Panc1 (cell line): ENCODE measurements at regions not wholly inside any gene's neighbourhood (a gene's known extent, or its start where the extent isn't known, plus 50 kb on each side); places are given as distances from the start of the nearest gene placed in this dataset.

Source experiments
- ATAC-seq: fragments of 200-7000 bp; cut with Tn5 transposase; 2 replicates; pipeline ENCODE4 v1.9.1; 2020; ENCODE audit warnings: mild to moderate bottlenecking, moderate library complexity
- BruUV-seq: library from RNA; stranded (reverse); fragments of 400-500 nt; replicated peaks from 2 replicates; lab custom pipeline; 2021; lab: Mats Ljungman, UMichigan
- CTCF ChIA-PET: fragments of 300-600 bp; sonication (Branson Sonifier 250); formaldehyde crosslinking; loops from one replicate; lab custom pipeline; 2022; ENCODE audit warnings: antibody characterized with exemption; lab: Charles Lee
- POLR2A ChIA-PET: fragments of 300-600 bp; sonication (Branson Sonifier 250); formaldehyde crosslinking; loops from one replicate; lab custom pipeline; 2022; ENCODE audit warnings: antibody characterized with exemption; lab: Charles Lee
- DNase-seq: peaks from one replicate; pipeline ENCODE4 v3.0.0-alpha.2; 2010; ENCODE audit warnings: low read depth, low spot score
- H3K27ac ChIP-seq: 2 replicates; pipeline ENCODE4 v1.5.1; 2011; ENCODE audit warnings: mild to moderate bottlenecking, low read length, inconsistent platforms
- H3K27me3 ChIP-seq: fragments of 200-500 bp; sonication (Bioruptor generic); 2 replicates; pipeline ENCODE4 v1.6.0; 2014; ENCODE audit warnings: low read length, inconsistent platforms; ENCODE audit not compliant: control insufficient read depth, insufficient read depth
- H3K36me3 ChIP-seq: fragments of 200-500 bp; sonication (Bioruptor generic); 2 replicates; pipeline ENCODE4 v1.5.1; 2014; ENCODE audit warnings: inconsistent platforms, mild to moderate bottlenecking, low read length, moderate library complexity; ENCODE audit not compliant: control insufficient read depth, insufficient read depth
- H3K4me1 ChIP-seq: 2 replicates; pipeline ENCODE4 v1.5.1; 2011; ENCODE audit warnings: inconsistent platforms, mild to moderate bottlenecking, low read length, moderate library complexity; ENCODE audit not compliant: control insufficient read depth, insufficient read depth
- H3K4me3 ChIP-seq, 2 experiments: 2 replicates each; pipeline ENCODE4 v1.5.1; 2011 to 2012; ENCODE audit warnings: low read depth in 2 of 2, low read length in 2 of 2, mild to moderate bottlenecking in 2 of 2, inconsistent platforms in 1 of 2, moderate library complexity in 1 of 2
- H3K9me3 ChIP-seq: fragments of 200-500 bp; sonication (Bioruptor generic); 2 replicates; pipeline ENCODE4 v1.5.1; 2014; ENCODE audit warnings: low read depth, mild to moderate bottlenecking, inconsistent platforms, low read length, moderate library complexity; ENCODE audit not compliant: control insufficient read depth, insufficient read depth
- CTCF ChIP-seq: fragments of 450-650 bp; IDR thresholded peaks from 2 replicates; pipeline ENCODE4 v1.5.1; 2017; ENCODE audit warnings: mild to moderate bottlenecking
- POLR2AphosphoS5 ChIP-seq: IDR thresholded peaks from 2 replicates; pipeline ENCODE4 v1.6.1; 2012; ENCODE audit warnings: mild to moderate bottlenecking, low read depth, low read length, moderate library complexity
- REST ChIP-seq, 2 experiments: IDR thresholded peaks; 2 replicates each; pipeline ENCODE4 v1.6.1; 2011 to 2012; ENCODE audit warnings: low read depth in 2 of 2, control low read depth in 1 of 2, low read length in 1 of 2, mild to moderate bottlenecking in 1 of 2, moderate library complexity in 1 of 2; ENCODE audit not compliant: insufficient read depth in 1 of 2
- SIN3A ChIP-seq: IDR thresholded peaks from 2 replicates; pipeline ENCODE4 v1.6.1; 2012; ENCODE audit warnings: low read depth, mild to moderate bottlenecking, low read length, moderate library complexity, borderline replicate concordance; ENCODE audit not compliant: insufficient read depth
- TCF7L2 ChIP-seq: IDR thresholded peaks from 2 replicates; pipeline ENCODE4 v1.6.1; 2011; ENCODE audit warnings: mild to moderate bottlenecking, low read depth, low read length, inconsistent platforms
- in situ Hi-C: cut with HindIII; loops from 2 replicates; pipeline ENCODE4 v1.10.0; 2016; ENCODE audit warnings: low sequenced_read_pairs, low pct_unique_long_range_greater_than_20kb
- intact Hi-C: fragments of 100-400 bp; cut with micrococcal nuclease; formaldehyde crosslinking; loops from one replicate; pipeline ENCODE4 v1.10.0; 2022; ENCODE audit not compliant: unreplicated experiment

- H3K36me3 ChIP-seq, result no peaks in the 10 kb centered on the region
- no peaks in the 10 kb centered on the region for H3K9me3 ChIP-seq
- no peaks in the 10 kb centered on the region for H3K27me3 ChIP-seq
- DNase-seq, result no peak
- POLR2A ChIA-PET, result no interaction called here
- CTCF ChIA-PET, result no interaction called here
- H3K4me1 ChIP-seq, result peaks cover 54% of the 10 kb centered on the region
- TF ChIP-seq REST (IDR thresholded peaks at IDR 0.05; ENCODE audit: insufficient read depth in 1 of 2, low read depth in 2 of 2, low read length in 1 of 2) (no peak), TCF7L2 (no peak), POLR2AphosphoS5 (no peak), SIN3A (no peak), CTCF (no peak)
- H3K27ac ChIP-seq, result peak overlapping the region; percentile 73
- BruUV-seq, result no TSS peak
- in situ Hi-C loops (no loop called here), intact Hi-C loops (no loop called here)
- H3K4me3 ChIP-seq, result peak overlapping the region in 1 of 2 experiments; percentile 41; a peak in 2 of 4 replicates
- ATAC-seq, result peak; percentile 69
These were observed 50.5 kb upstream of the DST start for GRCh38 chr6:56693246-56693607.

GRCh38 chr6:56692523-56693245, 50.0 kb upstream of the DST start:
- ATAC-seq (peak; percentile 64), DNase-seq (no peak)
- TF ChIP-seq REST (IDR thresholded peaks at IDR 0.05; ENCODE audit: insufficient read depth in 1 of 2, low read depth in 2 of 2, low read length in 1 of 2) (no peak), TCF7L2 (no peak), POLR2AphosphoS5 (no peak), SIN3A (no peak), CTCF (no peak)
- no peaks in the 10 kb centered on the region for H3K9me3 ChIP-seq
- intact Hi-C loops, result no loop called here
- H3K27ac ChIP-seq, result peak overlapping the region; percentile 73
- no TSS peak for BruUV-seq
- in situ Hi-C loops, result no loop called here
- H3K4me1 ChIP-seq, result peaks cover 54% of the 10 kb centered on the region
- no peaks in the 10 kb centered on the region for H3K27me3 ChIP-seq
- peak overlapping the region in 1 of 2 experiments; percentile 41; a peak in 2 of 4 replicates for H3K4me3 ChIP-seq
- CTCF ChIA-PET, result no interaction called here
- POLR2A ChIA-PET, result no interaction called here
- no peaks in the 10 kb centered on the region for H3K36me3 ChIP-seq
